ENCODE measurements at regions not wholly inside any gene's neighbourhood (a gene's known extent, or its start where the extent isn't known, plus 50 kb on each side); places are given as distances from the start of the nearest gene placed in this dataset.

DNA sequence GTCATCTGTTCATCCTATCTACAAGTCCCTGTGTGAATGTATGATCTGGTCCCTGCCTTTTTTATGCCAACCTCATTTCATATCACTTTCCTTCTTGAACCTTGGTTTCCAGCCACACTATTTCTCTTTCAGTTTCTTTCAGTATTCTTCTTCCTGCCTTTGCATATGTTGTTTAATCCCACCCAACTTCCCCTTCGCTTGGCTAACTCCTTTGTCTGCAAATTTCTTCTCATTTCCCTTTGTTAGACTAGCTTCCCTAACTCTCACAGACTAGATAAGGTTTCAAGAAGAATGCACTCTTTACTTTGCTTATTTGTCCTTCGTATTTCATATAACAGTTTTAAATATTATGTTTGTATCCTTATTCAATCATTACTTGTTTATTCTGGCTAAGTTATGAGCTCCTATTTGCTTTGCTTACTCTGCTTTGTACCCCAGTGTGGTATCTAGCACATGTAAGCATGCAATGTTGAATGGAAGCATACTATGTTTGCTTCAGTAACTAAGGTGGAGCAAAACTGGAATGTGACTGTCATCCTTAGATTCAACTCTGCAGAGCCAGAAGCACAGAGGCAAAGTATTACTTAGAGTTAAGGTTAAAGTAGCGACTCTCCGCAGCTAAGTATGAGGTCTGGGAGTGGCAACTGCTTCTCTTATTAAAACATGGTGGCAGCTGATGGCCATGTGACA, 681.3 kb downstream of the CPS1 start:
- no peak for DNase-seq (ENCODE audit: low read depth)

DNA sequence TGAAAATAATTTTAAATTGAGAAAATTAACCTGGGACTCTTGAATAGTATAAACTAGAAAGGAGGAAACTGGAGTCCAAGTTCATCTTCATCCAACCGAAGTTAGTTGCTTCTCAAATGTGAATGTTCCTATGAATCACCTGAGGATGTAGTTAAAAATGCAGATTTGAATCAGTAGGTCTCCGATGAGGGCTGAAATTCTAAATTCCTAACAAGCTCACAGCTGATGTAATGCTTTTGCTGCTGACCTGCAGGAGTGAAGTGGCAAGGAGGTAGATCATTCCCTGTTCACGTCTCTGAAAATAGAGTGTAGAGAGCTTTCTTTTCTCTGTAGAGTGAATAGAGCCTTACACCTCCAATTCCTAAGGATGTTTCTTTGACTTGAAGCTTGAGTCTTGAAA, 685.5 kb downstream of the CPS1 start:
- no peak for DNase-seq (ENCODE audit: low read depth)

DNA sequence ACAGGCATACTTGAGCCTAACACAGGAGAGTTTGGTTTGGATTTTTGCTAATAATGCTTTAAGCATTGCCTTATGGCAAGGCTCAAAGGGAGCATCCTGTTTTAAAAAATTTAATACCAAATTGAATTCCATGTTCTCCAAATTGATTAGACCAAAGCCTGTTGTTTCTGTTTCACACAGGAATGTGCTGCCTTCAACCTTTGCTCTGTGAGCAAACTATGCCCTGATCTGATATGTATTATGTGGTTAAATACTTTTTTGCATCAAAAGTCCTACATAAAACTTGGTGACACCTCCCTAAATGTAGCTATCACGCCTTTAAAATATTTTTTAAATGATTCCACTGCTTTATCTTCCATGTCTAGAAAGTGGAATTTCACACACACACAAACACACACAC, 691.4 kb downstream of the CPS1 start:
- DNase-seq (ENCODE audit: low read depth) = no peak

DNA sequence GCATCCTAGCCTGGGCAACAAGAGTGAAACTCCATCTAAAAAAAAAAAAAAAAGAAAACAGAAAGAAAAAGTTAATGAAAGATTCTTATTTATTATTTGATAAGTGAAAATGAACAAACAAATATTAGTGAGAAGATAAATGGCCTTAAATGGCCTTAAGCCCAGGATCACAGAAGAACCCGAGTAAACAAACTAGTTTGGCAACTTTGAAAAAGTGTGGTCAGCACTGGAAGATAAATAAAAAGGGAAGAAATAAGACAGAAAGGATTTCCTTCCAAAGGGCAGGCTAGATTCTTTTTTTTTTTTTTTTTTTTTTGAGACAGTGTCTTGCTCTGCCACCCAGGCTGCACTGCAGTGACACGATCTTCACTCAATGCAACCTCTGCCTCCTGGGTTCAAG, 692.4 kb downstream of the CPS1 start:
- no peak for DNase-seq (ENCODE audit: low read depth)

DNA sequence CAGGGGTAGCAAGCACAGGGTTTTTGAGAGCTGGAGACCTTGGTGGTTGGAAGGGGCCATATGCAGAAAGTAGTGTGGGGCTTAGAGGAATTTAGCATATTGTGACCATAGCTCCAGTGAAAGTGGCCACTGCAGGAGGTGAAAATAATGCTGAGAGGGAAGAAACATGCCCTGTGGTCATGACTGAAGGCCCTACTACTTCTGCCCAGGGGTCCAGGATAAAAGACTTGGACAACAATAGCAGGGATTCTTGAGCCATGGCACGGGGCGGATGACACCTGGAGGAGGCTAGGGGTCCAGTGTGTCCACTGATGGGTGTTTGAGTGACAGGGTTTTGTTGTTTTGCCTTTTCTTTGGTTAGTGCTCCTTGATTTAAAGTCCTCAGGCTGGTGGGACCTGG, 694.6 kb downstream of the CPS1 start:
- DNase-seq (ENCODE audit: low read depth) = no peak

DNA sequence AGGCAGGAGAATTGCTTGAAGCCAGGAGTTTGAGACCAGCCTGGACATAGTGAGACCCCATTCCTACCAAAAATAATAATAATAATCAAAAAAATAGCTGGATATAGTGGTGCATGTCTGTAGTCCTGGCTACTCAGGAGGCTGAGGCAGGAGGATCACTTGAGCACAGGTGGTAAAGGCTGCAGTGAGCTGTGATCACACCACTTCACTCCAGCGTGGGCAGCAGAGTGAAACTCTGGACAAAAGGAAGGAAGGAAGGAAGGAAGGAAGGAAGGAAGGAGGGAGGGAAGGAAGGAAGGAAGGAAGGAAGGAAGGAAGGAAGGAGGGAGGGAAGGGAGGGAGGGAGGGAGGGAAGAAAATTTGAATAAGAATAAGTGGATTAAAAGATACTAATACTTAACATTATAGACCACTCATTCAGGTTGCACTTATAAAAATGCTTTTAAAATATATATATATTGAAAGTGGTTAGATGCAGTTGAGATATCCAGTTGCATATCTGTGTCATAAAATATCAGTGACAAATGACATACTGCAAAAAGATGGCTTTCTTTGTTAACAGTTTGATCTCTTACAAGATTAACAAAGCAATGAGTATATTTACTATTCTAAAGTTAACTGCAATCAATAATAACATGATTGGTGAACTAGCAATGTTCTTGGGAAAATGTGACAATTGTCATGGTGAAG, 702.4 kb downstream of the CPS1 start:
- no peak for DNase-seq (ENCODE audit: low read depth)

DNA sequence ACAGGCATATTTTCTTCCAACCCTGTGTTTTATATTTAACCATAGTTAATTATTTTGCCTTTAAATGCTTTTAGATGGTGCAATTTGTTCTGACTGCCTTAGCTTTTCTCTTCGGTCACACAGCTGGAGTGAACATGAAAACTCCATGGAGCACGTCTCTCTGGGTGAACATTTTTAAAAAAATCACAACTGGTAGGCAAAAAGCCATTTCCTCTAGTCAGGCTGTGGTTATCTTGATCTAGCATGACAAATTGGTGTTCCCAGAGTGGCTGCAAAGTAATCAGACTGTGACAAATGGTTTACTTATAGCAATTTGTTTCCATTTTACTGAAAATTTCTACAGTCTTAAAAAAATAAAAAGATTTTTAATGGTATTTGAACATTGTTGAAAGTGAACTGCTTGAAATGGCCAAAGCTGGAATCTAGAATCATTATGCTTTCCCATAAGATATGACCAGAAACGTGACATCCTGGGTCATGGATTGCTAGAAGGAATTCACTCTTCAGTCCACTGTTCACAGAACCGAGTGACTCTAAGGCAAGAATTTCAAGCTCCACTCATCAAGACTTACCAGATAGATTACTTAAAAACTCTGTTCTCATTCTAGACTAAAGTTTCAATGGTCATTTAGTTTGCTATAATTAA, 703.6 kb downstream of the CPS1 start:
- DNase-seq (ENCODE audit: low read depth) = no peak

DNA sequence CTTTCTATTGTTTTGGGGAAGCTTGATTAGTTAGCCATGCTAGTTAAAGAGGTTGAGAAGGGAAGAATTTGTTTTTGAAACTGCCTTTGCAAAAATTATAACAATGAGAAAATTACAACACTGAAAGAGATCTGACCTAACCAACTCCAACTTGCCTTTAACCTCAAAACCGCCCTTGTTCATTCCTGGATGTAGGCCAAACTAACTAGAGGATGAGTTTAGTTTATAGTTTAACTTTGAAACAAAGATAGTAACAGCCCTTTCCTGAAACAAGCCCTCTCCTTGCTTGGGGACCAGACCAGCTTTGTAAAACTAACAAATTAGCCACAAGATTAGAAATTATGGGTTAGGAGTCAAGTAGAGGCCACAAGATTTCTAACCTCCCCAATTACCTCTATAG, 713.9 kb downstream of the CPS1 start:
- DNase-seq (ENCODE audit: low read depth) = no peak

DNA sequence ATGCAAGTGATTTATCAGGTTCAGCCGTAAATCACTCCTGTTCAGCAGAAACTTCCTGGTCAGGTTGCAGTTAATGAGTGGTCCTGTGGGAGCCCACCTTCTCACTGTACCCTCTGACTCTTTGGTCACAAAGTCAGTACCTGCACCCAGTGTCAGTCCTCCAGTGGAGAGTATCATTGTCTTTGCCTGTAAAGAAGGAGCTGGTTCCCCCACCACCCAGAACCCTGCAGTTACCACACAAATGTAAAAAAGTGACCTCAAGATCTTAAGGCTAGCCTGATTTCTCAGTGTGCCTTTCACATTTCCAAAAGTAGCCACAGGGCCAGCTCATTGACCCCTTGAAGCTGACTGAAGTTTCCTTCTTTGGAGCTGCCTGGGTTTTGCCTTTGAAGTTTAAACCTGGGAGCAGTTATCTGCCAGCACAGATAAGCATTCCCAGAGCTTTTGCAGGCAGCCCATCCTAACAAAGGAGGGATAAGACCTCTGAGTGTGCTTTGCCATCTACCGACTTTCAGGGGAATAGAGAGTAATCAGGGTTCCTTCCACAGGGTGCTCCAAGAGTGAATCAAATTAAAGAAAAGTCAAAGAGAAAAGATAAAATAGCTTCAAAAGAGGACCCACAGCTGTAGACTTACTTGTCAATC, 725.2 kb downstream of the CPS1 start:
- DNase-seq (ENCODE audit: low read depth) = no peak

DNA sequence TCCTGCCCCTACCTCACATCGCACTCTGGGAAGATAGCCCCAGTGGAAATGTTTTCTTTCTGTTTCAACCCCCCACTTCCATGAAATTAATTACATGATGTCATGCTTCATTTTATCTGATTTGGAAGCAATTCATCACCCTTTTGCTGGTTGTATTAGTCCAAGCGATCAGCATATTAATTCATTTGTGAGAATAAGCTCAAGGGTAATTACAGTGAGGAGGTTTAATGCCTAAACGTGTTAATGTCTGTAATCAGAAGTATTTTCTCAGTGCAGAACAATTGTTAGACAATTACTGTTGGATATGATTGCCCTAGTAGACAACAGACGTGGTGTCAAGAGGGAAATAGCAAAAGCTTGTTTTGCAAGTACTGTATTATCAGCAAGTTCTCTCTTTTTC, 746.3 kb downstream of the CPS1 start:
- no peak for DNase-seq (ENCODE audit: low read depth)

DNA sequence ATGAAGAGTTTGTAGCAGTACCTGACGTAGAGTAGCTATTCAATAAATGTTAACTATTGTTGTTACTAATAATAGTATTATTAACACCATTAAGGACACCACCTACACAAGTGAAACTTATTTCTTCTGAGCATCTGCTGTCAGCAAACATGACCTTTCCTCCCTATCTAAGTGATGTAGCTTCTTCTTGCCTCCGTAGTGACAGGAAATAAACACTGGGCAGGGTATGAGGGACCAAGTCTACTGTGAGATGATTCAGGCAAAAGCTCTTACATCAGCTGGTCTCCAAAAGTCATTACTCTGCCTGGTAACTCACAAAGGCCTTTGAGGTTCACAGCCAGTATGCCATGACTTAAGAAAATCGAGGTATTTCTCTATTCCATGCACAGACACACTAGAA, 750.5 kb downstream of the CPS1 start:
- DNase-seq (ENCODE audit: low read depth) = no peak
